H1 (cell line): ENCODE measurements at regions not wholly inside any gene's neighbourhood (a gene's known extent, or its start where the extent isn't known, plus 50 kb on each side); places are given as distances from the start of the nearest gene placed in this dataset.

Source experiments
- CBX8 ChIP-seq: fragments of 300-800, 300-1000 bp; sonication (generic); IDR thresholded peaks from 2 replicates; pipeline ENCODE4 v1.7.1; 2016; ENCODE audit warnings: low read depth, low read length, borderline replicate concordance
- JUND ChIP-seq: IDR thresholded peaks from 2 replicates; pipeline ENCODE4 v1.6.1; 2011; ENCODE audit warnings: mild to moderate bottlenecking, improper control_type of control experiment, low read length
- POLR2A ChIP-seq, 2 experiments: IDR thresholded peaks; 1 replicate in 1 of 2; 2 replicates in 1 of 2; pipeline ENCODE4 v1.6.1; 2011; ENCODE audit warnings: low read depth in 2 of 2, low read length in 2 of 2, mild to moderate bottlenecking in 2 of 2; ENCODE audit errors: control extremely low read depth in 1 of 2
- POLR2AphosphoS5 ChIP-seq: IDR thresholded peaks from 2 replicates; pipeline ENCODE4 v1.6.1; 2011; ENCODE audit warnings: low read depth, low read length
- RFX5 ChIP-seq: IDR thresholded peaks from 2 replicates; pipeline ENCODE4 v1.6.1; 2011; ENCODE audit warnings: low read depth, low read length, improper control_type of control experiment, borderline replicate concordance

DNA sequence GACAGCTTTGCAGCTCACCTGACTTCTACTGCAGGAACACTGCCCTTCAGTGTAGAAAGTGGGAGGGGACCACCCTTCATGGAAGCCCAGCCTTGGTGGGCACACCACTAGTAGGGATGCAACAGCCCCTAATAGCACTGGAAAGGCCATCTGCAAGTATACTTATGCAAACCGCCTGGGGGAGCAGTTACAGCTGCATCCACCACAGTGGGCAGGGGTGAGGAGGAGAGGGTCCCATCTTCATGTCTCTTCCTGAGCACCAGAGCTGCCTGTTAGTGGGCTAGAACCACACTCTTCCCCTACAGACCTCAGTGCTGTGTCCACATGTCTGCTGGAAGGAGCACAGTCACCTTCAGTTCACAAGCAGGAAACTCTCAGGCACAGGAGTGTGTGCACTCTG, 66.2 kb upstream of the LHX8 start:
- TF ChIP-seq POLR2AphosphoS5 (no peak), CBX8 (no peak), JUND (no peak), POLR2A (IDR thresholded peaks at IDR 0.05; ENCODE audit: control extremely low read depth in 1 of 2, low read depth in 2 of 2, low read length in 2 of 2) (no peak), RFX5 (no peak)
